Activated CD4-positive, alpha-beta T cell treated with anti-CD3 and anti-CD28 coated beads, Interleukin-10, Interleukin-2, amounts not matched to agents 100 ng/mL and 50 ng/mL, durations not matched to agents 16 hours and 8 hours (primary cell): ENCODE measurements at regions not wholly inside any gene's neighbourhood (a gene's known extent, or its start where the extent isn't known, plus 50 kb on each side); places are given as distances from the start of the nearest gene placed in this dataset.

Experiments used
- DNase-seq: peaks from one replicate; pipeline ENCODE4 v3.0.0-alpha.2; 2020

DNA sequence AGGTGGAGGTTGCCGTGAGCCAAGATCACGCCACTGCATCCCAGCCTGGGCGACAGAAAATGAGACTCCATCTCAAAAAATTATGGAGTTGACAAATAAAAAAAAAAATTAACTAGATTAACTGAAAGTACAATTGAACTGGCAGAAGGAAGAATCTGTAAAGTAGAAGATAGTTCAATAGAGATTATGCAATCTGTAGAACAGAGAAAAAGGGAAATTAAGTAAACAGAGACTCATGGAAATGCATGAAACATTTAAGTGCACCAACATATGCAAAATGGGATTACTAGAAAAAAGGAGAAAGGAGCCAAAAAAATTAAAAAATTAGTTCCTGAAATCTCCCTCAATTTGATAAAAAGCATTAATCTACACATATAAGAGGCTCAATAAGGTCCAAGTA is 188.8 kb upstream of the KHDRBS2 start:
- DNase-seq: no peak

GRCh38 chr6:62466607-62467006 is 180.6 kb upstream of the KHDRBS2 start:
- DNase-seq: no peak

GRCh38 chr6:62465206-62465605 is 179.2 kb upstream of the KHDRBS2 start:
- DNase-seq: no peak

GRCh38 chr6:62452586-62452985 is 166.6 kb upstream of the KHDRBS2 start:
- no peak for DNase-seq

- DNase-seq: no peak
Observed at GRCh38 chr6:62446647-62447316, 160.8 kb upstream of the KHDRBS2 start.

- no peak for DNase-seq
Observed at GRCh38 chr6:62445521-62445920, 159.5 kb upstream of the KHDRBS2 start.

- DNase-seq: no peak
Observed at GRCh38 chr6:62441182-62441581, 155.2 kb upstream of the KHDRBS2 start.

DNA sequence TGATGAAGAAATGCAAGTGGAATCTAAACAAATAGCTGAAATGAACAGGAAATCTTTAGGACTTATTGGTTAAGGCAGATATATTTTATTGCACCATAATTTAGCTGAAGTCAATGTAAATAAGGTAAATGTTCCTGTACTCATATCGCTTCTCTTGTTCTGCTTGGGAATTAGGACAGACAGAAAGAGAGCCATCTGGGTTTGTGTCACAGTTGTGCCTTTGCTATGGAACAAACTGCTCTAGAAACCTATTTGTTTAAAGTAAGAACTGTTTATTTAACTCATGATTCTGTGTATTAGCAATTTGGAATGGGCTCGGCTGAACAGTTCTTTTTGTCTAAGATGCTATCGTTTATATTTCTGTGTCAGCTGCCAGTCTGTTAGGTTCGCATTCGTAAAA is 143.8 kb upstream of the KHDRBS2 start:
- no peak for DNase-seq

DNA sequence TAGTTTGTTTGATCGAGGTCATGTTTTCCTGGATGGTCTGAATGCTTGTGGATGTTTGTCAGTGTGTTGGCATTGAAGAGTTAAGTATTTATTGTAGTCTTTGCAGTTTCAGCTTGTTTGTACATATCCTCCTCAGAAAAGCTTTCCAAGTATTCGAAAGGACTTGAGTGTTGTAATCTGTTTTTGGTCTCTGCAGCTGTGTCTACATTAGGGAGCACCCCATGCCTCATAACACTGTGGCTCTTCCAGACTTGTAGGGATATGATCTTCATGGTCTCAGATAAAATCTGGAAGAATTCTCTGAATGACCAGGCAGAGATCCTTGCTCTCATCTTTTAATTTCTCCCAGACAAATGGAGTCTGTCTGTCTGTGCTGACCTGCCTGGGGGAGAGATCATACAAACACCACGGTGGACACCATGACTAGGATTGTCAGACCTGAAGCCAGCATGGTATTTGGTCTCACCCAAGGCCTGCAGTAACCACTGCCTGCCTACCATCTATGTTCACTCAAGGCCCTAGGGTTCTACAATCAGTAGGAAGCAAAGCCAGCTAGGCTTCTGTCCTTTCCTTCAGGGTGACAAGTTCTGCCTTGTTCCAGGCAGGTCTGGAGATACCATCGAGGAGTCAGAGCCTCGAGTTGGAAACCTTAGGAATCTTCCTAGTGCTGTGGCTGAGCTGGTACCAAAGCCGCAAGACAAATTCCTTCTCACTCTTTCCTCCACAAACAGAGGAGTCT is 114.7 kb upstream of the KHDRBS2 start:
- no peak for DNase-seq

DNA sequence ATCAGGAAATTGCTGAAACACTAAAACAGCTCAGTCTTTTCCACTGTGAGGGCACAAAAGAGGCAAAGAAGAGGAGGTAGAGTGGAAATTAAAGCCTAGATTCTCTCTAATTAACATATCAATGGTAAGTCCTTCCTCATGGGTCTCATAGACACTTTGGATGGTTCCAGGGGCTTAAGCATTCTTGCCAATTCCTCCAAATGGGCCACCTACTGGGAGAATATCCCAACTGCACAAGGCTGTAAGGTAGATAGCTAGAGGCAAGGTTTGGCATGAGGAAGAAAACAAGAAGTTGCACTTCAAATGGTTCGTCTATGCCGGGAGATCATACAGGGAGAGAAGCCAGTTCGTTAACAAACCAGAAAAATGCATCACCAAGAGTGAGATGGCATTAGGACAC is 107.6 kb upstream of the KHDRBS2 start:
- no peak for DNase-seq

GRCh38 chr6:62392291-62392690 is 106.3 kb upstream of the KHDRBS2 start:
- DNase-seq: no peak

GRCh38 chr6:62391358-62391757 is 105.3 kb upstream of the KHDRBS2 start:
- DNase-seq: no peak

DNA sequence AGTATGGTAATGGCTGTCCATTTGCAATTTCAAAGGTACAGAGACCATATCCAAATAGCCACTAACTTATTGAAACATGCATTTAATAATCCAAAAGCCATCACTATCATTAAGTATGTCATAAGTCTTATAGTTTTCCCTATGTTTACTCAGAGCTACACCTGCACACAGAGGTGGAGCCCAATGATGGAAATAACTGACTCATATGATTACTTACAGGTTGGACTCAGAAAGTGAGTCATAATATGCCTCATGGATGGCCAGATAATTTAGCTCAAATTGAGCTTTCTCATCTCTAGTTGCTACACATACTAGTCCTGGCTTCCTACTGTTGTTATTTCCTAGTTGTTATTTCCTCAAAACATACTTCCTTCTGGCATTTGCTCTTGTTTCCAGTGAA is 104.4 kb upstream of the KHDRBS2 start:
- DNase-seq: no peak

GRCh38 chr6:62371453-62372210 is 85.6 kb upstream of the KHDRBS2 start:
- no peak for DNase-seq

GRCh38 chr6:62367601-62368000 is 81.6 kb upstream of the KHDRBS2 start:
- no peak for DNase-seq

DNA sequence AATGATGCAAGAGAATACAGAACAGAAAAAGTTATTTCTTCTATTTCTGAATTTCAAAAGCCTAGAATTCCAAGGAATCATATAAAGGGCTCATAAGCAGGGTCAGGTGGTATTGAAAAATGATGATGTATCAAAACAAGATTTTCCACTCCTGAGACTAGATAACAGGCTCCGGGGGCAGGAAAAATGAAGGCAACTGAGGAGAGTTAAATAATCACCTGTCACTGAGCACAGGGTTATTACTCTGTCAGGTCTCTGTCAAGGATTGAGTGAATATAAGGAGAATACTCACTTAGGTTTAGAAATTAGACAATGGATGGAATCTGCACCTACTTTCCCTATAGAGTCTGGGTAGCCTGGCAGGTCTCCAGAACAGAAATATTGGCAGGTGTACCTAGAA is 76.1 kb upstream of the KHDRBS2 start:
- no peak for DNase-seq

GRCh38 chr6:62357835-62358234 is 71.8 kb upstream of the KHDRBS2 start:
- no peak for DNase-seq

GRCh38 chr6:62354261-62354660 is 68.2 kb upstream of the KHDRBS2 start:
- DNase-seq: no peak

- DNase-seq: no peak
Observed at GRCh38 chr6:62345962-62346689, 60.1 kb upstream of the KHDRBS2 start.

- no peak for DNase-seq
Observed at GRCh38 chr6:62345446-62345845, 59.4 kb upstream of the KHDRBS2 start.

DNA sequence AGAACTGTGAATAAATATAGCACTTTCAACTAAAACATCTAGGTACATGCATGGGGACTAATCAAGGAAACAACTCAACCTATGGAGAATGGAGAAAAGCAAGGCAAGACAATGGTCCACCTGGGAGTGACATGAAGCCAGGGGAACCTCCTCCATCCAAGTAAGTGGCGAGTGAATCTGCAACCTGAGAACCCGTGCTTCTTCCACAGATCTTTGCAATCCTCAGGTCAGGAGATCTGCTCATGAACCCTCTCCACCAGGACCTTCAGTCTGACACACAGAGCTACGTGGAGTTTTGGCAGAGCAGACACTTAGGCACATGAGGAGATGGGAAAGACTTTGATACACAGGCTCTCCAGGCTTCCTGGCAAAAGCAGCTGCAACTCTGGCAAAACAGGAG is 58.8 kb upstream of the KHDRBS2 start:
- no peak for DNase-seq

DNA sequence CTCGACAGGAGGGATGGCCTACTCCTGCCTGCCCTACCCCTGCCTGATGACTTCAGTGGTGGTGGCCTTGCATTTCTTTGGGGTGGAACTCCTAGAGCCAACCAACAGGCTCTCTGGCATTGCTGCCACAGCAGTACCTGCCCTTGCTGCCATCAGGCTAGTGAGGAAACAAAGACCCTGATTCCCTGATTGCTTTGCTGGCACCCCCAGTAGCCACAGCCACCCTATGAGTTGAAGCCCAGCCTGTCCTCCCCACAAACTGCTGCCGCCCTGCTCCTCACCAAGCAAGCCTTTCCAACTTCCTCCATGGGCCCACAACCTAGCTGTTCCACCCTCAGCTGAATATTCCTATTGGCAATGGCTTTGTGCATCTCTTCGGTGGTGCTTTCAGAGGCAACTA is 52.5 kb upstream of the KHDRBS2 start:
- no peak for DNase-seq
